Upper lobe of left lung (tissue), 6 donors: ENCODE measurements at regions not wholly inside any gene's neighbourhood (a gene's known extent, or its start where the extent isn't known, plus 50 kb on each side); places are given as distances from the start of the nearest gene placed in this dataset.

Source experiments
- ATAC-seq, 2 donors: fragments of 200-7000 bp; cut with Tn5 transposase; one replicate each; pipeline ENCODE4 v1.9.1; 2022; ENCODE audit warnings: mild to moderate bottlenecking in 2 of 2, moderate library complexity in 2 of 2; ENCODE audit not compliant: low FRiP score in 2 of 2
- DNase-seq, 2 donors: peaks; one replicate each; pipeline ENCODE4 v3.0.0-alpha.2; 2019 to 2020
- H3K27ac ChIP-seq, 4 donors: fragments of 200-600 bp; sonication (generic); one replicate each; pipeline ENCODE4 v1.5.1; 2016 to 2019
- H3K27me3 ChIP-seq, 4 donors: fragments of 200-600 bp; sonication (generic); one replicate each; pipeline ENCODE4 v1.5.1; 2017 to 2019
- H3K36me3 ChIP-seq, 4 donors: fragments of 200-600 bp; sonication (generic); one replicate each; pipeline ENCODE4 v1.5.1; 2016 to 2019
- H3K4me1 ChIP-seq, 4 donors: fragments of 200-600 bp; sonication (generic); one replicate each; pipeline ENCODE4 v1.5.1; 2018 to 2019
- H3K4me3 ChIP-seq, 4 donors: fragments of 200-600 bp; sonication (generic); one replicate each; pipeline ENCODE4 v1.5.1; 2017 to 2019; ENCODE audit warnings: mild to moderate bottlenecking in 2 of 4, moderate library complexity in 1 of 4
- H3K9me3 ChIP-seq, 4 donors: fragments of 200-600 bp; sonication (generic); one replicate each; pipeline ENCODE4 v1.5.1; 2018 to 2019
- EP300 ChIP-seq, 4 donors: sonication (generic); formaldehyde crosslinking; IDR thresholded peaks; one replicate each; pipeline ENCODE4 v1.5.1; 2017; ENCODE audit warnings: antibody characterized with exemption in 4 of 4, control low read depth in 2 of 4
- POLR2A ChIP-seq, 4 donors: fragments of 450-650 bp; IDR thresholded peaks; one replicate each; pipeline ENCODE4 v1.5.1; 2016 to 2017; ENCODE audit warnings: antibody characterized with exemption in 4 of 4, mild to moderate bottlenecking in 2 of 4
- POLR2AphosphoS5 ChIP-seq, 2 donors: sonication (generic); formaldehyde crosslinking; IDR thresholded peaks; one replicate each; pipeline ENCODE4 v1.5.1; 2017; ENCODE audit warnings: antibody characterized with exemption in 2 of 2
- WGBS, 2 donors: methylation state at CpG; one replicate each; pipeline ENCODE4 v1.1.5; 2017 to 2018; 5-methylcytosine and 5-hydroxymethylcytosine counted together
- TF ChIP-seq, protein P1 (sequence below), 6 experiments: fragments of 450-650 bp in 4 of 6; fragments of 200-600 bp in 2 of 6; sonication (generic) in 2 of 6; IDR thresholded peaks; one replicate each; pipeline ENCODE4 v1.5.1; 2016 to 2019; ENCODE audit warnings: antibody characterized with exemption in 6 of 6
- donor health status: DM: no; HTN: no; CAD: no; lungs with moderate emphysema.
- donor health status: DM: no; HTN: yes; CAD: no; lungs with severe emphysema.

DNA sequence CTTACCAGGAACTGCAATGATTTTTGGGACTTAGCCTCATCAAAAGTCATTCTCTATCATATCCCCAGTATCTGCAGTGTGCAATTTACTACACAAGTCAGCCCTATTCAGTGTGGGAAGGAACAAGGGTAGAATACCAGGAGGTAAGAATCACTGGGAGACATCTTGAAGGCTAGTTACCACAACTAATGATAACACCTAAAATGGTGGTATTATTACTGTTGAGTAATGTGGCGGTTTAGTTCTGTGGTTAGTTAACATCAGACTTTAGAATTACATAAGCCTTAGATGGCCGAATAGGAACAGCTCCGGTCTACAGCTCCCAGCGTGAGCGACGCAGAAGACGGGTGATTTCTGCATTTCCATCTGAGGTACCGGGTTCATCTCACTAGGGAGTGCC lies 567.9 kb upstream of the CDH11 start:
- Histone ChIP-seq H3K36me3 (no peaks in the 10 kb centered on the region), H3K4me1 (no peaks in the 10 kb centered on the region), H3K27me3 (no peaks in the 10 kb centered on the region), H3K27ac (no peak overlapping the region), H3K9me3 (no peaks in the 10 kb centered on the region), H3K4me3 (no peak overlapping the region)
- no peak for DNase-seq
- WGBS, 2 donors = 95% methylated on average over 8 of the region's 8 CpGs
- ATAC-seq = no peak
- TF ChIP-seq POLR2A (IDR thresholded peaks at IDR 0.05) (no peak), EP300 (IDR thresholded peaks at IDR 0.05) (no peak), POLR2AphosphoS5 (IDR thresholded peaks at IDR 0.05) (no peak)
- TF ChIP-seq, protein P1, sequence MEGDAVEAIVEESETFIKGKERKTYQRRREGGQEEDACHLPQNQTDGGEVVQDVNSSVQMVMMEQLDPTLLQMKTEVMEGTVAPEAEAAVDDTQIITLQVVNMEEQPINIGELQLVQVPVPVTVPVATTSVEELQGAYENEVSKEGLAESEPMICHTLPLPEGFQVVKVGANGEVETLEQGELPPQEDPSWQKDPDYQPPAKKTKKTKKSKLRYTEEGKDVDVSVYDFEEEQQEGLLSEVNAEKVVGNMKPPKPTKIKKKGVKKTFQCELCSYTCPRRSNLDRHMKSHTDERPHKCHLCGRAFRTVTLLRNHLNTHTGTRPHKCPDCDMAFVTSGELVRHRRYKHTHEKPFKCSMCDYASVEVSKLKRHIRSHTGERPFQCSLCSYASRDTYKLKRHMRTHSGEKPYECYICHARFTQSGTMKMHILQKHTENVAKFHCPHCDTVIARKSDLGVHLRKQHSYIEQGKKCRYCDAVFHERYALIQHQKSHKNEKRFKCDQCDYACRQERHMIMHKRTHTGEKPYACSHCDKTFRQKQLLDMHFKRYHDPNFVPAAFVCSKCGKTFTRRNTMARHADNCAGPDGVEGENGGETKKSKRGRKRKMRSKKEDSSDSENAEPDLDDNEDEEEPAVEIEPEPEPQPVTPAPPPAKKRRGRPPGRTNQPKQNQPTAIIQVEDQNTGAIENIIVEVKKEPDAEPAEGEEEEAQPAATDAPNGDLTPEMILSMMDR (IDR thresholded peaks at IDR 0.05) = no peak

DNA sequence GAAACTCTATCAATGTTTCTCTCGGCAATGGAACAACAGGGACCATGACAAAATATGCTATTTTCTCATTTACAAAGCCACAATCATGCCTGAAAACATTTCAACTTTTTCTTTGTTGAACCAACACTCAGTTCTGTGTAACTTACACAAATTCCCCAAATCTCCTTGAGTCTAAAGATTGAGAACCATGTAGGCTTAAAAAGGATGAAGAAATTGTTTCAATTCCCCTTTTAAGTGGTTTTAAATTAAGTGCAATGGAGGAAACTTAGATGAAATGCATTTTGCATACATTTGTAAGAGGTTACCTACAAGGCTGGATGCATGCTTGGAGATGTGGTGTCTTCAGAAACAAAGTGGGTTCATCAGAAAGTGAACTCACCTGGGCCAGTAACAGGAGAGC lies 566.4 kb upstream of the CDH11 start:
- H3K27me3 ChIP-seq = no peaks in the 10 kb centered on the region
- ATAC-seq (no peak), DNase-seq (no peak)
- no peak overlapping the region for H3K4me3 ChIP-seq
- H3K27ac ChIP-seq = no peak overlapping the region
- WGBS, 2 donors = 77% methylated on average over 1 of the region's 1 CpG
- peaks cover 0 to 5% (median 2%) of the 10 kb centered on the region in 4 donors for H3K9me3 ChIP-seq
- no peaks in the 10 kb centered on the region for H3K4me1 ChIP-seq
- no peaks in the 10 kb centered on the region for H3K36me3 ChIP-seq
- TF ChIP-seq POLR2AphosphoS5 (IDR thresholded peaks at IDR 0.05) (no peak), EP300 (IDR thresholded peaks at IDR 0.05) (no peak), POLR2A (IDR thresholded peaks at IDR 0.05) (no peak)
- TF ChIP-seq, protein P1 (IDR thresholded peaks at IDR 0.05) = no peak

DNA sequence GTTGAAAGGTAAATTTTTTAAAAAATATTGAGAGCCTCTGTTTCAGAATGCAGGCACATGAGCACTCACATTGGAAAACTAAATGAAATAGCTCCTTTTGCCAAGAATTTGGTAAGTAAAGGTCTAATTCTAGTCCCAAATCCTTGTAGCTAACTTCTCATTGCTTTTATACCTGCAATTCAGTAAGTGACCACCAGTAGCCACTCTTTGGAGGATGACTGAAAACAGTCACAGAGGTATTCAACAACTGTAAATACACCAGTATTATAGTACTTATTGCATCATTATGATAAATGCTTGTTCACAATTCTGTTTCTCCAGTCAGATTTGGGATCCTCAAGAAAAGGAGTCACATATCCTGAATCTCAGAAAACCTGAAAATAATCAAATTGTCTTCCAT lies 562.4 kb upstream of the CDH11 start:
- Histone ChIP-seq H3K4me3 (no peak overlapping the region), H3K36me3 (no peaks in the 10 kb centered on the region), H3K27ac (no peak overlapping the region), H3K4me1 (no peaks in the 10 kb centered on the region), H3K9me3 (peaks cover 0 to 5% (median 2%) of the 10 kb centered on the region in 4 donors), H3K27me3 (no peaks in the 10 kb centered on the region)
- ATAC-seq = no peak
- no peak for DNase-seq
- TF ChIP-seq POLR2A (IDR thresholded peaks at IDR 0.05) (no peak), POLR2AphosphoS5 (IDR thresholded peaks at IDR 0.05) (no peak), EP300 (IDR thresholded peaks at IDR 0.05) (no peak)
- TF ChIP-seq, protein P1 (IDR thresholded peaks at IDR 0.05) = no peak

DNA sequence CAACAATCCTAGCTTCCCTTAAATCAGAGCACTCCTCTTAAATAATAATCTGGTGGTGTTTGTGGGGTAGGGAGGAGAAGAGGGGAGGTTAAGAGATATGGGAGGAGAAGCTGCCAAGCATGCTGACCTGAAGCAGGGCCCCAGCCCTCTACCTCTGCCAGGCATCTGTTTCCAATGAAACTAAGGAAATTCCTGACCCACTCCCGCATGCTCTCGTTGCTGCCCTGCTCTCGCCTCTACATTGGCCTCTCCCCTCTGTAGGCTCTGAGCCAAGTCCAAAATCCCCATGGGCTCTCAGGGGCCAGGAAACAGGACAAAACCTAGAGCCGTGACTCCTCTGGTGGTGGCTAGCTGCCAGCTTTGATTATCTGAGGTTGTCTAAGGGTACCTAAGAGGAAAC lies 559.5 kb upstream of the CDH11 start:
- ATAC-seq = peak in 1 of 2 donors; percentile 36
- Histone ChIP-seq H3K9me3 (peaks cover 0 to 5% (median 2%) of the 10 kb centered on the region in 4 donors), H3K27ac (no peak overlapping the region), H3K4me3 (no peak overlapping the region), H3K27me3 (no peaks in the 10 kb centered on the region), H3K36me3 (no peaks in the 10 kb centered on the region), H3K4me1 (no peaks in the 10 kb centered on the region)
- TF ChIP-seq POLR2AphosphoS5 (IDR thresholded peaks at IDR 0.05) = no peak
- TF ChIP-seq, protein P1 (IDR thresholded peaks at IDR 0.05) = no peak
- WGBS, 2 donors = 39 to 46% methylated on average over 3 to 4 of the region's 4 CpGs
- no peak for DNase-seq

DNA sequence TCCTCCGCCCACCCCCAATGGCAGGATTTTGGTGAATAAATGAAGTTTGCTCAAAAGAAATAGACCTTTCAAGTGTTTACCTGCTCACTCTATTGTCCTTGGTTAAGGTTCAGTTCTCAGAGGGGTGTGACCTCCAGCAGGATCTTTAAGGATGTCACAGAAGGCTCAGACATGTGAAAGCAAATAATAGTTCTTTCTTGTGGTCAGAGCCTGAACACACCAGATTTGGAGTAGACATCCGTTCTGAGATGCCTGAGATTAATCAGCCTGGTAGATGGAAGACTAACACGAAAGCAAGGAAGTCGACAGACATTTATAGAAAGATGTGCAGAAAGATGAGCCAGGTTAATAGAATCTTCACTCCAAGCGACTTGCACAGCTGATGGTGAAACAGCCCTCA lies 557.9 kb upstream of the CDH11 start:
- no peak overlapping the region for H3K27ac ChIP-seq
- no peak for DNase-seq
- H3K4me1 ChIP-seq = no peaks in the 10 kb centered on the region
- H3K4me3 ChIP-seq = no peak overlapping the region
- no peaks in the 10 kb centered on the region for H3K36me3 ChIP-seq
- WGBS, 2 donors = 82% methylated on average over 5 of the region's 5 CpGs
- no peaks in the 10 kb centered on the region for H3K27me3 ChIP-seq
- peaks cover 0 to 5% (median 2%) of the 10 kb centered on the region in 4 donors for H3K9me3 ChIP-seq
- TF ChIP-seq POLR2A (IDR thresholded peaks at IDR 0.05) (no peak), EP300 (IDR thresholded peaks at IDR 0.05) (no peak), POLR2AphosphoS5 (IDR thresholded peaks at IDR 0.05) (no peak)
- TF ChIP-seq, protein P1 (IDR thresholded peaks at IDR 0.05) = no peak
- no peak for ATAC-seq
